ENCODE measurements at regions not wholly inside any gene's neighbourhood (a gene's known extent, or its start where the extent isn't known, plus 50 kb on each side); places are given as distances from the start of the nearest gene placed in this dataset.
"Not testable (repeated sequence)": the region's sequence is repeated elsewhere in the genome, so short reads cannot be mapped to it uniquely, and the experiment has no call there.

DNA sequence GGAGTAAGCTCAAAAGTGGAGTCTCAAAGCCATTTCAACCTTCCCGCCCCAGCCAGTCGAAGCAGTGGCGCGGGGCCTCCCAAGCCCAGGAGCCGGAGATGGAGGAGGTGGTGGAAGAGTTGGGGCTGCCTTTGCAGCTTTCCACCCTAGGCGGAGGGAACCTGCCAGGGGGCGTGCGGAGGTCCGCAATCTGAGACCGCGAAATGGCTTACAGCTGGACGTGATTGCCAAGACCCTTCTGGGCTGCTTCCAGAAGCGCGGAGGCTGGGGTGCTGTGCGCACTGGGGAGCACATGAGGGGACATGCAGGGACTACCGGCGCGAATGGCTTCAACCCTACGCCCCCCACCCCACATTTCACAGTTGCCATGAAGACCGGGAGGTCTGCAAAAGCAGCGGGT lies 86.2 kb downstream of the PRR15 start:
- no peak for DNase-seq

DNA sequence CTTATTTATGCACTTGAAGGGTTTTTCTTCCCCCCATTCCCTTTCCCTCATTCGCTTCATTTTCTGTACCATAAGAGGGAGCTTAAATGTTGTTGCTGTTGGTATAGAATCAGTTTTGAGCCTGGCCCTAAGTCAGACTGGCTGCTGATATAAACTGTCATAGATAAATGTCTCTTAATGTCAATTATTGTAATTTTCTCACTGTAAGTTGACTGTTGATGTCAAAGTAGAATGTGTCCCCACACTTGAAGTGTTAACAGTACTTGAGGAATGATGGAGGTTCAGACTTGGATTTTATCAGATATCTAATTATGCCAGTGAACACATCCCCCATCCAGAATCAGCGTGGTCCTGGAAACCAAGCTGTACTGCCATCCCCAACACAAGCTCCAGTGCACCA lies 87.8 kb downstream of the PRR15 start:
- no peak for DNase-seq

DNA sequence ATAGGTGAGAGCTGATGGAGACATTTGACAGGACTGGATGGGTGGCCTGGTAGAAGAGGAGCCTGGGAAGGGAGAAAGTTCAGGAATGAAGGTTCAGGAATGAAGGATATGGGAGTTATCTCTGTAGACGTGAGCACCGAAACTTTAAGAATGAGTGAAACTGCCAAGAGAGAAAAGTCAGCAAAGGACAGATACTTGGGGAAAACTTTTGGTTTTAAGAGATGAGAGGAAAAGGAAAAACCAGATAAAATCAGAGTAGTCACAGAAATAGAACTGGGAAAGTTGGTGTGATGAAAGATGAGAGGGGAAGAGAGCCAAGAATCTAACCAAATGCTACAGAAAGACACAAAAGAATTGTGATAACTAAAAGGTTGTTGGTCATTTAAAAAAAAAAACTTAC lies 88.9 kb downstream of the PRR15 start:
- no peak for DNase-seq

DNA sequence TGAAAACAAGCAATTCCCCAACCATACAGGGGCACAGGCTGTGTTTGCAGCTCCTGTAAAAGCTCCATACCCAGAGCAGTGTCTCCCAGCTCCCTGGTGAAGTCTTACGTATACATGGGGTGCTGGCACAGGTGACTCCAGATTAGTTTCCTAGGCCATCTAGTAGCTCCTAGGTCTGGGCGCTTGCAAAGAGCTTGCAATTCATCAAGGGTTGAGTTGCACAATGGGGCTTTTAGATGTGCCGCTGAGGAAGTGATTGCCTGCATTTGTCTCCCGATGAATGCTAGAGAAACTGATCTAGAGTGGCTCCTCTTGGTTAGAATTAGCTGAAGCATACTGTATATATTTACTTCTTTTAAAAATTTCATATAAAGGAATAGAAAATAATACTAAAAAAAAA lies 90.7 kb downstream of the PRR15 start:
- DNase-seq, result not testable (repeated sequence)

GRCh38 chr7:29657288-29657687 lies 93.7 kb downstream of the PRR15 start:
- no peak for DNase-seq

GRCh38 chr7:29657856-29658255 lies 94.2 kb downstream of the PRR15 start:
- DNase-seq, result no peak

DNA sequence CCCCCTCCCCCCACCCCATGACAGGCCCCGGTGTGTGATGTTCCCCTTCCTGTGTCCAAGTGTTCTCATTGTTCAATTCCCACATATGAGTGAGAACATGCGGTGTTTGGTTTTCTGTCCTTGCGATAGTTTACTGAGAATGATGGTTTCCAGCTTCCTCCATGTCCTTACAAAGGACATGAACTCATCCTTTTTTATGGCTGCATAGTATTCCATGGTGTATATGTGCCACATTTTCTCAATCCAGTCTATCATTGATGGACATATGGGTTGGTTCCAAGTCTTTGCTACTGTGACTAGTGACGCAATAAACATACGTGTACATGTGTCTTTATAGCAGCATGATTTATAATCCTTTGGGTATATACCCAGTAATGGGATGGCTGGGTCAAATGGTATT lies 95.6 kb downstream of the PRR15 start:
- not testable (repeated sequence) for DNase-seq

DNA sequence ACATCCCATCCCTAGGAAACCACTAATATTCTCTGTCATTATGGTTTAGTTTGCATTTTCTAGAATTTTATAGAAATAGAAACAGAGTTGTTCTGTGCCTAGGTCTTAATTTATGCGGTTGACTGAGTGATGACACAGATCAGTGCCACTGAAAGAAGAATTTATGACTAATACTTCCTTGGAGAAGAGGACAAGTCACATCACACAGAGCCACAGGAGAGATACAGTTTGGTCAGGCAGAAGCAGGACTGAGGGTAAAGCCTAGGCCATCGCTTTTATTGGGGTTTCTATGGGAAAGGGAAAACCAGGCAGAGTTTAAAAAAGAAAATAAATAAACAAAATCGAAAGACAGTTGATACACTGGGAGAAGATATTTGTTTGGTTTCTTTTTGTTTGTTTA lies 99.3 kb downstream of the PRR15 start:
- not testable (repeated sequence) for DNase-seq

- not testable (repeated sequence) for DNase-seq
Measured at GRCh38 chr7:29664999-29665398, 101.4 kb downstream of the PRR15 start.

GRCh38 chr7:29667096-29667669 lies 103.5 kb downstream of the PRR15 start:
- not testable (repeated sequence) for DNase-seq

- not testable (repeated sequence) for DNase-seq
Measured at GRCh38 chr7:29671286-29671685, 107.7 kb downstream of the PRR15 start.

DNA sequence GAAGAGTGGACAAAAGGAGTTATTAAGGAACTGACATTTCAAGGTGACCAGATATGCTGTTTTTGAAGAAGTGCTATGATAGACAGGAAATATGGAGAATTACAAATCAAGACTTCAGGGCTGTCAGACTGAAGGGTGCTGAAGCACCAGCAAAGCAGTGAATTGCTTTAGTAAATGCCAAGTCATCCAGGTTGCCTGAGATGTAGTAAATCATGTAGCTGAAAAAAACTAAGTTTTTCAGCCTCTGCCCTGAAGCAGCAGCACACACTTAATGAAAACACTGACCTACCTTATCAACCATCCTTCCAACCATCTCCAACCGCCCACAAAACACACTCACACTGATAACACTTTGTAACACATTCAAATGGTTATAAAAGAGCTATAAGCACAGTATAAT lies 110.0 kb downstream of the PRR15 start:
- DNase-seq, result peak; percentile 62

DNA sequence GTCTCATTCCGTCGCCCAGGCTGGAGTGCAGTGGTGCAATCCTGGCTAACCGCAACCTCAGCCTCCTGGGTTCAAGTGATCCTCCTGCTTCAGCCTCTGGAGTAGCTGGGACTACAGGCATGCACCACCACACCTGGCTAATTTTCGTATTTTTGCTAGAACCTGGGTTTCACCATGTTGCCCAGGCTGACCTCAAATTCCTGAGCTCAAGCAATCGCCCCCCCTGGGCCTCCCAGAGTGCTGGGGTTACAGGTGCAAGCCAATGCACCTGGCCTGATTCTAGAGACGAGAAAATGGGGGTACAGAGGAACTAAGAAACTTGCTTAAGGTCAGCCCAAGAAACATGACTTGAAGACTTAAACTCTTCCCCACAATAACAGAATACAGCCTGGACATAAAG lies 111.0 kb downstream of the PRR15 start:
- not testable (repeated sequence) for DNase-seq

- not testable (repeated sequence) for DNase-seq
Measured at GRCh38 chr7:29677254-29677653, 113.6 kb downstream of the PRR15 start.

DNA sequence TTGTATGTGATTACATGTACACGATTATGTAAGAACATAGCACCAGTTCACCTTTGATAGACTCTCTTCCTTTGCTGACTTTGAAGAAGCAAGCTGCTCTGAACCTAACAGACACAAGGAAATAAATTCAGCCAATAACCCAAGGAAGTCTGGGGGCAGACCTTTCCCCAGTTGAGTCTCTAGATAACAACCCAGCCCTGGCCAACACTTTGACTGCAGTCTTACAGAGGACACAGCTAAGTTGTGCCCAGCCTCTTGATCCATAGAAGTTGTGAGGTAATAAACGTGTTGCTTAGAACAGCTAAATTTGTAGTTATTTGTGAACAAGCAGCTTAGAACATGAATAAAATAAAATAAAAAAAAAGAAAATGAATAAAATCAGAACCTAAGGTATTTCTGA lies 116.3 kb downstream of the PRR15 start:
- peak; percentile 24 for DNase-seq

- peak; percentile 14 for DNase-seq
Measured at GRCh38 chr7:29680601-29681000, 117.0 kb downstream of the PRR15 start.

GRCh38 chr7:29684151-29684786 lies 120.6 kb downstream of the PRR15 start:
- DNase-seq, result peak; percentile 74

GRCh38 chr7:29684787-29685650 lies 121.3 kb upstream of the WIPF3 start:
- peak; percentile 80 for DNase-seq

- DNase-seq, result peak; percentile 49
Measured at GRCh38 chr7:29685651-29686271, 120.5 kb upstream of the WIPF3 start.

DNA sequence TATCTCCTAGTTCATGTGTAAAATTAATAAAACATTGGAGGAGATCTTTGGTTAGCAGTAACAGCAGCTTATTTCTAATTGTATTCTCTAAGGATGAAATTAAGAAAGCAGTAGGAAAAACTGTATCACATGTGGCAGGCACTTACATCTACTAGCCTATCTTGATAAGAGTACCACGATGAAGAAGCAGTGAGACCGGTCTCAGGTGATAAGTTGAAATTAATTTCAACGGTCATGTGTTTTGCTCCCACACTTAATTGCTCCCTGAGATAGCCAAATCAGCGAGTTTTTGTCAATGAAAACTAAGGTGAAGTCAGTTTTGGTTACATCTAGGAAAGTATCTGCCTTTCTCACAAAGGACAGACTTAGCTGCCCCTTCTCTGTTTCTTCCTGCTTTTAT lies 115.8 kb upstream of the WIPF3 start:
- not testable (repeated sequence) for DNase-seq

DNA sequence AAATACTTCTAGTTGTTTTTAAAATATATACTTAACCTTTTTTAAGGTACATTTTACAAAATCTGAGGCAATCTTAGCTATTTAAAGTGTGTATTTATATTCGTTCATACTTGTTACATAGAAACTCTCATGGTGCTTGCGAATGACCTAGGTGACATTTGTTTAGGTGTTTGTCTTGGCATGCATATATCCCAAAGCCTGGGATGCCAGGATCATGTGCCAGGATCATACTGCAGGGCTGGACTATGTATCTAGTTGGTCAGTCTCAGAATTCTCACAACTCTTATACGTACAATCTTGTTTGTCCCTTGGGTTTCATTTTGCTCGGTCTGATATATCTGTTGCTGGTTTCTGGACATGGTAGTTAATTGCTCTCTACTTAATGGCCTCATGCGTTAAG lies 109.9 kb upstream of the WIPF3 start:
- DNase-seq, result not testable (repeated sequence)

DNA sequence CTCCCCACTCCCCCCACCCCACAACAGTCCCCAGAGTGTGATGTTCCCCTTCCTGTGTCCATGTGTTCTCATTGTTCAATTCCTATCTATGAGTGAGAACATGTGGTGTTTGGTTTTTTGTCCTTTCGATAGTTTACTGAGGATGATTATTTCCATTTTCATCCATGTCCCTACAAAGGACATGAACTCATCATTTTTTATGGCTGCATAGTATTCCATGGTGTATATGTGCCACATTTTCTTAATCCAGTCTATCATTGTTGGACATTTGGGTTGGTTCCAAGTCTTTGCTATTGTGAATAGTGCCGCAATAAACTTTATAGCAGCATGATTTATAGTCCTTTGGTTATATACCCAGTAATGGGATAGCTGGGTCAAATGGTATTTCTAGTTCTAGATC lies 106.6 kb upstream of the WIPF3 start:
- DNase-seq, result not testable (repeated sequence)

DNA sequence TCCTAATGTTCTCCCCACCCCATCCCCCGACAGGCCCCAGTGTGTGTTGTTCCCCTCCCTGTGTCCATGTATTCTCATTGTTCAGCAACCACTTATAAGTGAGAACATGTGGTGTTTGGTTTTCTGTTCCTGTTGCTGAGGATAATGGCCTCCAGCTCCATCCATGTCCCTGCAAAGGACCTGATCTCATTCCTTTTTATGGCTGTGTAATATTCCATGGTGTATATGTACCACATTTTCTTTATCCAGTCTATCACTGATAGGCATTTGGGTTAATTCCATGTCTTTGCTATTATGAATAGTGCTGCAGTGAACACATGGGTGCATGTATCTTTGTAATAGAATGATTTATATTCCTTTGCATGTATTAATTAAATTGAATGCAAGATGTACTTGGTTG lies 104.8 kb upstream of the WIPF3 start:
- not testable (repeated sequence) for DNase-seq

Data from hematopoietic multipotent progenitor cell treated with erythropoietin and hydrocortisone succinate and interleukin-3 and kit ligand, for 4 days (in vitro differentiated cells).